GM18520 (cell line): ENCODE measurements at regions not wholly inside any gene's neighbourhood (a gene's known extent, or its start where the extent isn't known, plus 50 kb on each side); places are given as distances from the start of the nearest gene placed in this dataset.

Experiments used
- ATAC-seq: cut with Tn5 transposase; IDR thresholded peaks from one replicate; pipeline ENCODE4 v1.9.1; 2021; ENCODE audit not compliant: unreplicated experiment

GRCh38 chr7:19215412-19215811 lies 70.2 kb upstream of the FERD3L start:
- no peak for ATAC-seq

GRCh38 chr7:19213746-19214145 lies 68.5 kb upstream of the FERD3L start:
- ATAC-seq: no peak

- ATAC-seq: no peak
Observed at GRCh38 chr7:19210893-19211413, 65.7 kb upstream of the FERD3L start.

- no peak for ATAC-seq
Observed at GRCh38 chr7:19209166-19209696, 64.0 kb upstream of the FERD3L start.

GRCh38 chr7:19206721-19207120 lies 61.5 kb upstream of the FERD3L start:
- ATAC-seq: no peak

- no peak for ATAC-seq
Observed at GRCh38 chr7:19203686-19204085, 58.5 kb upstream of the FERD3L start.

GRCh38 chr7:19202599-19202998 lies 57.4 kb upstream of the FERD3L start:
- no peak for ATAC-seq
